ENCODE measurements at regions not wholly inside any gene's neighbourhood (a gene's known extent, or its start where the extent isn't known, plus 50 kb on each side); places are given as distances from the start of the nearest gene placed in this dataset.

DNA sequence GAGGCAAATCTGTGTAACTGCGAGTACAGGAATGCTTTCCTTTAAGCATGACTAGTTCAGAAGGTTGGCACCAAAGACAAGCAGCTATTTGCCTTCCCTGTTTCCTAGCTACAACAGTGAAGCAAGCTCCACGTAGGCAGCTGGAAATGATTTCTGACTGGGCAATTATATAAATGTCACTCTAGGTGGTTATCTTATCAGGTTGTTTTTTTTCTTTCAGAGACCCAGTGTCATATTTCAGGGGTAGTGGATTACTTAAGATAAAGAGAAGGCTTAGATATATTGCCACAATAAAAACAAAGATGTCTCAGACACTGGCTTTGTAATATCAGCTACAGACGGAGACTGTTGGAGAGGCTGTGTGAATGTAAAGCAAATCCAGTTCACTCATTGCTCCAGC, 748.9 kb upstream of the NXPH2 start:
- Histone ChIP-seq H3K27me3 (ENCODE audit: control insufficient read depth in 2 of 2, insufficient read depth in 2 of 2, low read length in 2 of 2) (no peaks in the 10 kb centered on the region), H3K9me1 (replicated peaks; ENCODE audit: control insufficient read depth, extremely low read depth, insufficient read depth, low read length) (no peaks in the 10 kb centered on the region), H3K4me3 (replicated peaks in 1 of 3; ENCODE audit: insufficient read depth in 1 of 3, low read depth in 1 of 3, low read length in 3 of 3) (no peak overlapping the region), H3K9ac (replicated peaks; ENCODE audit: extremely low read depth, insufficient read depth, low read length) (no peak overlapping the region), H3K9me3 (replicated peaks; ENCODE audit: control insufficient read depth, insufficient read depth, low read length) (no peaks in the 10 kb centered on the region), H2AFZ (ENCODE audit: low read depth, low read length) (no peak overlapping the region), H3K79me2 (ENCODE audit: control insufficient read depth, insufficient read depth, low read length) (no peaks in the 10 kb centered on the region), H3K27ac (ENCODE audit: insufficient read depth, low read depth, low read length) (no peak overlapping the region), H4K20me1 (replicated peaks; ENCODE audit: control insufficient read depth, extremely low read depth, insufficient read depth, low read length) (no peaks in the 10 kb centered on the region), H3K4me1 (ENCODE audit: control insufficient read depth, extremely low read depth, insufficient read depth, low read length) (no peaks in the 10 kb centered on the region), H3K36me3 (ENCODE audit: control insufficient read depth in 2 of 2, extremely low read depth in 1 of 2, insufficient read depth in 2 of 2, low read length in 2 of 2) (no peaks in the 10 kb centered on the region), H3K4me2 (ENCODE audit: insufficient read depth, low read length) (no peak overlapping the region)
- ChIA-PET CTCF (no interaction called here), POLR2A (no interaction called here)
- intact Hi-C loops (cut with micrococcal nuclease) (no loop called here), dilution Hi-C loops (cut with MboI; ENCODE audit: extremely low pct_ligation_motif_present, low sequenced_read_pairs) (no loop called here)
- no peak for DNase-seq (ENCODE audit: low read depth, low spot score)
- FAIRE-seq, result no peak
- BruUV-seq (replicated peaks), result no TSS peak
- no peak for TF ChIP-seq MYC (IDR thresholded peaks at IDR 0.05; ENCODE audit: low read depth, low read length)
- TF ChIP-seq POLR2A (IDR thresholded peaks at IDR 0.05; ENCODE audit: low read depth, low read length), result no peak
- no peak for TF ChIP-seq FOS (IDR thresholded peaks at IDR 0.05; ENCODE audit: borderline replicate concordance, insufficient read depth, low read length)
- TF ChIP-seq JUN (IDR thresholded peaks at IDR 0.05; ENCODE audit: borderline replicate concordance, insufficient read depth, insufficient read length, low read depth), result no peak
- no peak for TF ChIP-seq POLR2AphosphoS5 (IDR thresholded peaks at IDR 0.05; ENCODE audit: insufficient read depth, low read depth, low read length)
- TF ChIP-seq, protein P1, sequence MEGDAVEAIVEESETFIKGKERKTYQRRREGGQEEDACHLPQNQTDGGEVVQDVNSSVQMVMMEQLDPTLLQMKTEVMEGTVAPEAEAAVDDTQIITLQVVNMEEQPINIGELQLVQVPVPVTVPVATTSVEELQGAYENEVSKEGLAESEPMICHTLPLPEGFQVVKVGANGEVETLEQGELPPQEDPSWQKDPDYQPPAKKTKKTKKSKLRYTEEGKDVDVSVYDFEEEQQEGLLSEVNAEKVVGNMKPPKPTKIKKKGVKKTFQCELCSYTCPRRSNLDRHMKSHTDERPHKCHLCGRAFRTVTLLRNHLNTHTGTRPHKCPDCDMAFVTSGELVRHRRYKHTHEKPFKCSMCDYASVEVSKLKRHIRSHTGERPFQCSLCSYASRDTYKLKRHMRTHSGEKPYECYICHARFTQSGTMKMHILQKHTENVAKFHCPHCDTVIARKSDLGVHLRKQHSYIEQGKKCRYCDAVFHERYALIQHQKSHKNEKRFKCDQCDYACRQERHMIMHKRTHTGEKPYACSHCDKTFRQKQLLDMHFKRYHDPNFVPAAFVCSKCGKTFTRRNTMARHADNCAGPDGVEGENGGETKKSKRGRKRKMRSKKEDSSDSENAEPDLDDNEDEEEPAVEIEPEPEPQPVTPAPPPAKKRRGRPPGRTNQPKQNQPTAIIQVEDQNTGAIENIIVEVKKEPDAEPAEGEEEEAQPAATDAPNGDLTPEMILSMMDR (IDR thresholded peaks at IDR 0.05; ENCODE audit: extremely low read depth in 1 of 2, insufficient read depth in 1 of 2, low read depth in 1 of 2, low read length in 2 of 2), result no peak
- no peak for TF ChIP-seq EZH2 (IDR thresholded peaks at IDR 0.05; ENCODE audit: borderline replicate concordance, low read depth, low read length, severe bottlenecking)
- TF ChIP-seq GATA2 (IDR thresholded peaks at IDR 0.05; ENCODE audit: insufficient read depth, insufficient read length, low read depth, low read length), result no peak
- TF ChIP-seq, protein P2, sequence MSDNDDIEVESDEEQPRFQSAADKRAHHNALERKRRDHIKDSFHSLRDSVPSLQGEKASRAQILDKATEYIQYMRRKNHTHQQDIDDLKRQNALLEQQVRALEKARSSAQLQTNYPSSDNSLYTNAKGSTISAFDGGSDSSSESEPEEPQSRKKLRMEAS (IDR thresholded peaks at IDR 0.05; ENCODE audit: insufficient read depth, insufficient read length), result no peak
